Lower leg skin (tissue), 3 donors: ENCODE measurements at regions not wholly inside any gene's neighbourhood (a gene's known extent, or its start where the extent isn't known, plus 50 kb on each side); places are given as distances from the start of the nearest gene placed in this dataset.

ENCODE experiments used
- POLR2A ChIP-seq, 2 donors: fragments of 450-650 bp; IDR thresholded peaks; one replicate each; pipeline ENCODE4 v1.6.1; 2016 to 2017; ENCODE audit warnings: antibody characterized with exemption in 2 of 2, mild to moderate bottlenecking in 1 of 2, moderate library complexity in 1 of 2
- TF ChIP-seq, protein P1 (sequence below), 3 donors: fragments of 450-650 bp; IDR thresholded peaks; one replicate each; pipeline ENCODE4 v1.5.1; 2016; ENCODE audit warnings: antibody characterized with exemption in 3 of 3, mild to moderate bottlenecking in 3 of 3, moderate library complexity in 2 of 3

DNA sequence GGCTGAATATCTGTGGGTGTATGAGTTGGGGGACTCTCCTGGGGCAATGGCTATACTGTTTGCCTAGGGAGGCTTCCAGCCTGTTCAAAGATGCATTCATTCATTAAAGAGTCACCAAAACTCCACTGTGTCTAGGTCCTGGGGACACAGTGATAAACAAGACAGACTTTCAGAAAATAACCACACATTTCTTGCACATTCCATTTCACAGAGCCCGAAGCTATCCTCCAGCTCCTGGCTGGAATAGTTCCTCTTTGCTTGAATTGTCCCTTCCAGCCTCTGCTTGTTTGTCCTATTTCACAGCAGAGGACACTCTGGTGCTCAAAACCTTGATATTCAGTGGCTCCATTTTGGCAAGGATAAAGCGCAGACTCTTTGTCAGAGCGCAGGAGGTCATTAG lies 61.7 kb upstream of the ITGA11 start:
- TF ChIP-seq, protein P1, sequence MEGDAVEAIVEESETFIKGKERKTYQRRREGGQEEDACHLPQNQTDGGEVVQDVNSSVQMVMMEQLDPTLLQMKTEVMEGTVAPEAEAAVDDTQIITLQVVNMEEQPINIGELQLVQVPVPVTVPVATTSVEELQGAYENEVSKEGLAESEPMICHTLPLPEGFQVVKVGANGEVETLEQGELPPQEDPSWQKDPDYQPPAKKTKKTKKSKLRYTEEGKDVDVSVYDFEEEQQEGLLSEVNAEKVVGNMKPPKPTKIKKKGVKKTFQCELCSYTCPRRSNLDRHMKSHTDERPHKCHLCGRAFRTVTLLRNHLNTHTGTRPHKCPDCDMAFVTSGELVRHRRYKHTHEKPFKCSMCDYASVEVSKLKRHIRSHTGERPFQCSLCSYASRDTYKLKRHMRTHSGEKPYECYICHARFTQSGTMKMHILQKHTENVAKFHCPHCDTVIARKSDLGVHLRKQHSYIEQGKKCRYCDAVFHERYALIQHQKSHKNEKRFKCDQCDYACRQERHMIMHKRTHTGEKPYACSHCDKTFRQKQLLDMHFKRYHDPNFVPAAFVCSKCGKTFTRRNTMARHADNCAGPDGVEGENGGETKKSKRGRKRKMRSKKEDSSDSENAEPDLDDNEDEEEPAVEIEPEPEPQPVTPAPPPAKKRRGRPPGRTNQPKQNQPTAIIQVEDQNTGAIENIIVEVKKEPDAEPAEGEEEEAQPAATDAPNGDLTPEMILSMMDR (IDR thresholded peaks at IDR 0.05), result no peak
- TF ChIP-seq POLR2A (IDR thresholded peaks at IDR 0.05), result no peak
